ENCODE measurements at regions not wholly inside any gene's neighbourhood (a gene's known extent, or its start where the extent isn't known, plus 50 kb on each side); places are given as distances from the start of the nearest gene placed in this dataset.

GRCh38 chr5:74232276-74232675, 408.3 kb downstream of the ENC1 start:
- no peak for ATAC-seq (ENCODE audit: insufficient number of reproducible peaks, low FRiP score, low read depth)
- no peaks in the 10 kb centered on the region for H3K27me3 ChIP-seq (replicated peaks; ENCODE audit: insufficient read depth)
- no peak for TF ChIP-seq CTCF (IDR thresholded peaks at IDR 0.05)
- no peaks in the 10 kb centered on the region for H3K9me3 ChIP-seq
- H3K36me3 ChIP-seq: no peaks in the 10 kb centered on the region
- H3K4me3 ChIP-seq: no peak overlapping the region
- H3K4me1 ChIP-seq (ENCODE audit: control insufficient read depth in 1 of 2, low read depth in 2 of 2): peaks cover 0 to 1% of the 10 kb centered on the region in 2 donors
- DNase-seq (ENCODE audit: low spot score): no peak
- H3K27ac ChIP-seq: no peak overlapping the region

GRCh38 chr5:74231697-74232096, 408.8 kb downstream of the ENC1 start:
- Histone ChIP-seq H3K36me3 (no peaks in the 10 kb centered on the region), H3K27ac (no peak overlapping the region), H3K27me3 (replicated peaks; ENCODE audit: insufficient read depth) (no peaks in the 10 kb centered on the region), H3K9me3 (no peaks in the 10 kb centered on the region), H3K4me1 (ENCODE audit: control insufficient read depth in 1 of 2, low read depth in 2 of 2) (peaks cover 0 to 5% of the 10 kb centered on the region in 2 donors), H3K4me3 (no peak overlapping the region)
- ATAC-seq (ENCODE audit: insufficient number of reproducible peaks, low FRiP score, low read depth) (no peak), DNase-seq (ENCODE audit: low spot score) (no peak)
- no peak for TF ChIP-seq CTCF (IDR thresholded peaks at IDR 0.05)

- no peaks in the 10 kb centered on the region for H3K27me3 ChIP-seq (replicated peaks; ENCODE audit: insufficient read depth)
- H3K4me1 ChIP-seq (ENCODE audit: control insufficient read depth in 1 of 2, low read depth in 2 of 2): peaks cover 0 to 5% of the 10 kb centered on the region in 2 donors
- H3K4me3 ChIP-seq: no peak overlapping the region
- no peak overlapping the region for H3K27ac ChIP-seq
- ATAC-seq (ENCODE audit: insufficient number of reproducible peaks, low FRiP score, low read depth): no peak
- DNase-seq (ENCODE audit: low spot score): no peak
- H3K36me3 ChIP-seq: no peaks in the 10 kb centered on the region
- H3K9me3 ChIP-seq: no peaks in the 10 kb centered on the region
- TF ChIP-seq CTCF (IDR thresholded peaks at IDR 0.05): no peak
Observed at GRCh38 chr5:74226716-74227485, 413.6 kb downstream of the ENC1 start.

GRCh38 chr5:74225587-74225986, 414.9 kb downstream of the ENC1 start:
- no peak for TF ChIP-seq CTCF (IDR thresholded peaks at IDR 0.05)
- no peaks in the 10 kb centered on the region for H3K36me3 ChIP-seq
- no peaks in the 10 kb centered on the region for H3K9me3 ChIP-seq
- DNase-seq (ENCODE audit: low spot score): no peak
- no peak overlapping the region for H3K27ac ChIP-seq
- peaks cover 0 to 5% of the 10 kb centered on the region in 2 donors for H3K4me1 ChIP-seq (ENCODE audit: control insufficient read depth in 1 of 2, low read depth in 2 of 2)
- no peaks in the 10 kb centered on the region for H3K27me3 ChIP-seq (replicated peaks; ENCODE audit: insufficient read depth)
- no peak overlapping the region for H3K4me3 ChIP-seq
- no peak for ATAC-seq (ENCODE audit: insufficient number of reproducible peaks, low FRiP score, low read depth)

- Histone ChIP-seq H3K4me3 (no peak overlapping the region), H3K36me3 (no peaks in the 10 kb centered on the region), H3K27me3 (replicated peaks; ENCODE audit: insufficient read depth) (no peaks in the 10 kb centered on the region), H3K4me1 (ENCODE audit: control insufficient read depth in 1 of 2, low read depth in 2 of 2) (peaks cover 0 to 5% of the 10 kb centered on the region in 2 donors), H3K27ac (no peak overlapping the region), H3K9me3 (no peaks in the 10 kb centered on the region)
- TF ChIP-seq CTCF (IDR thresholded peaks at IDR 0.05): no peak
- ATAC-seq (ENCODE audit: insufficient number of reproducible peaks, low FRiP score, low read depth) (no peak), DNase-seq (ENCODE audit: low spot score) (no peak)
Observed at GRCh38 chr5:74224331-74224730, 416.2 kb downstream of the ENC1 start.

Data from thoracic aorta (tissue), 2 donors.